Vagina (tissue), 2 donors: ENCODE measurements at regions not wholly inside any gene's neighbourhood (a gene's known extent, or its start where the extent isn't known, plus 50 kb on each side); places are given as distances from the start of the nearest gene placed in this dataset.

Experiments
- POLR2AphosphoS5 ChIP-seq, 2 donors: sonication (generic); formaldehyde crosslinking; IDR thresholded peaks; one replicate each; pipeline ENCODE4 v1.9.0; 2017; ENCODE audit warnings: antibody characterized with exemption in 2 of 2, mild to moderate bottlenecking in 2 of 2, low read depth in 1 of 2; ENCODE audit not compliant: insufficient read depth in 1 of 2
- TF ChIP-seq, protein P1 (sequence below), 3 experiments: fragments of 450-650 bp in 2 of 3; fragments of 200-600 bp in 1 of 3; sonication (generic) in 1 of 3; IDR thresholded peaks; one replicate each; pipeline ENCODE4 v1.5.1; 2017 to 2019; ENCODE audit warnings: antibody characterized with exemption in 3 of 3, mild to moderate bottlenecking in 2 of 3, moderate library complexity in 2 of 3

DNA sequence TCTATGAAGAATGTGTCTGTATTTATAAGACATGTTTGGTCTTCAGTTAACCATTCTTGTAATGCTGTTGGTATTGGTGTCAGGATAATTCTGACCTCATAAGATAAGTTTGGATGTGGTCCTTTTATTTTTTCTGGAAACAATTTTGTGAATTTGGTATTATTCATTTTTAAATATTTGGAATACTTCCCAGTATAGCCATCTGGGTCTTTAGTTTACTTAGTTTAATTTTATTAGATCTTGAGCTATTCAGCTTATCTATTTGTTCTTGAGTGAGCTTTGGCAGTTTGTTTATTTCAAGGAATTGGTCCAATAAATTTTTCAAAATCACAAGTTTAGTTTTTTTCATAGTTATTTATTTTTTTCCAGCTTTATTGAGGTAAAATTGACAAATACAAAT, 335.4 kb upstream of the PCDH20 start:
- TF ChIP-seq, protein P1, sequence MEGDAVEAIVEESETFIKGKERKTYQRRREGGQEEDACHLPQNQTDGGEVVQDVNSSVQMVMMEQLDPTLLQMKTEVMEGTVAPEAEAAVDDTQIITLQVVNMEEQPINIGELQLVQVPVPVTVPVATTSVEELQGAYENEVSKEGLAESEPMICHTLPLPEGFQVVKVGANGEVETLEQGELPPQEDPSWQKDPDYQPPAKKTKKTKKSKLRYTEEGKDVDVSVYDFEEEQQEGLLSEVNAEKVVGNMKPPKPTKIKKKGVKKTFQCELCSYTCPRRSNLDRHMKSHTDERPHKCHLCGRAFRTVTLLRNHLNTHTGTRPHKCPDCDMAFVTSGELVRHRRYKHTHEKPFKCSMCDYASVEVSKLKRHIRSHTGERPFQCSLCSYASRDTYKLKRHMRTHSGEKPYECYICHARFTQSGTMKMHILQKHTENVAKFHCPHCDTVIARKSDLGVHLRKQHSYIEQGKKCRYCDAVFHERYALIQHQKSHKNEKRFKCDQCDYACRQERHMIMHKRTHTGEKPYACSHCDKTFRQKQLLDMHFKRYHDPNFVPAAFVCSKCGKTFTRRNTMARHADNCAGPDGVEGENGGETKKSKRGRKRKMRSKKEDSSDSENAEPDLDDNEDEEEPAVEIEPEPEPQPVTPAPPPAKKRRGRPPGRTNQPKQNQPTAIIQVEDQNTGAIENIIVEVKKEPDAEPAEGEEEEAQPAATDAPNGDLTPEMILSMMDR (IDR thresholded peaks at IDR 0.05), result no peak
- TF ChIP-seq POLR2AphosphoS5 (IDR thresholded peaks at IDR 0.05; ENCODE audit: insufficient read depth in 1 of 2, low read depth in 1 of 2), result no peak
